ENCODE measurements at regions not wholly inside any gene's neighbourhood (a gene's known extent, or its start where the extent isn't known, plus 50 kb on each side); places are given as distances from the start of the nearest gene placed in this dataset.
A peak's percentile ranks its signal among the peaks of the same experiment; 100 is the strongest.

- TF ChIP-seq, protein P1, sequence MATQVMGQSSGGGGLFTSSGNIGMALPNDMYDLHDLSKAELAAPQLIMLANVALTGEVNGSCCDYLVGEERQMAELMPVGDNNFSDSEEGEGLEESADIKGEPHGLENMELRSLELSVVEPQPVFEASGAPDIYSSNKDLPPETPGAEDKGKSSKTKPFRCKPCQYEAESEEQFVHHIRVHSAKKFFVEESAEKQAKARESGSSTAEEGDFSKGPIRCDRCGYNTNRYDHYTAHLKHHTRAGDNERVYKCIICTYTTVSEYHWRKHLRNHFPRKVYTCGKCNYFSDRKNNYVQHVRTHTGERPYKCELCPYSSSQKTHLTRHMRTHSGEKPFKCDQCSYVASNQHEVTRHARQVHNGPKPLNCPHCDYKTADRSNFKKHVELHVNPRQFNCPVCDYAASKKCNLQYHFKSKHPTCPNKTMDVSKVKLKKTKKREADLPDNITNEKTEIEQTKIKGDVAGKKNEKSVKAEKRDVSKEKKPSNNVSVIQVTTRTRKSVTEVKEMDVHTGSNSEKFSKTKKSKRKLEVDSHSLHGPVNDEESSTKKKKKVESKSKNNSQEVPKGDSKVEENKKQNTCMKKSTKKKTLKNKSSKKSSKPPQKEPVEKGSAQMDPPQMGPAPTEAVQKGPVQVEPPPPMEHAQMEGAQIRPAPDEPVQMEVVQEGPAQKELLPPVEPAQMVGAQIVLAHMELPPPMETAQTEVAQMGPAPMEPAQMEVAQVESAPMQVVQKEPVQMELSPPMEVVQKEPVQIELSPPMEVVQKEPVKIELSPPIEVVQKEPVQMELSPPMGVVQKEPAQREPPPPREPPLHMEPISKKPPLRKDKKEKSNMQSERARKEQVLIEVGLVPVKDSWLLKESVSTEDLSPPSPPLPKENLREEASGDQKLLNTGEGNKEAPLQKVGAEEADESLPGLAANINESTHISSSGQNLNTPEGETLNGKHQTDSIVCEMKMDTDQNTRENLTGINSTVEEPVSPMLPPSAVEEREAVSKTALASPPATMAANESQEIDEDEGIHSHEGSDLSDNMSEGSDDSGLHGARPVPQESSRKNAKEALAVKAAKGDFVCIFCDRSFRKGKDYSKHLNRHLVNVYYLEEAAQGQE (IDR thresholded peaks at IDR 0.05; ENCODE audit: low read depth) = no peak
- no peak for TF ChIP-seq TCF7L2 (IDR thresholded peaks at IDR 0.05; ENCODE audit: borderline replicate concordance, extremely low read depth, insufficient read depth, insufficient read length)
- TF ChIP-seq YY1 (IDR thresholded peaks at IDR 0.05; ENCODE audit: extremely low read depth, insufficient replicate concordance, low read depth, low read length) = no peak
- TF ChIP-seq CBX3 (IDR thresholded peaks at IDR 0.05; ENCODE audit: low read depth) = no peak
- no peak for TF ChIP-seq RAD21 (IDR thresholded peaks at IDR 0.05; ENCODE audit: low read depth)
- no peak for TF ChIP-seq POLR2AphosphoS5 (IDR thresholded peaks at IDR 0.05; ENCODE audit: low read depth, low read length)
- no peak for TF ChIP-seq EGR1 (IDR thresholded peaks at IDR 0.05; ENCODE audit: low read depth)
Observed at GRCh38 chr15:70479056-70479455, 284.3 kb downstream of the UACA start (continued).

- no peak for ATAC-seq
- RAD21 ChIA-PET (ENCODE audit: low non-redundant PET in 1 of 2, low total read pairs in 2 of 2, uncharacterized antibody in 2 of 2, unreplicated experiment in 2 of 2) = no interaction called here
- H3K27ac ChIP-seq (ENCODE audit: low read depth, low read length) = no peak overlapping the region
- TF ChIP-seq, protein P2, sequence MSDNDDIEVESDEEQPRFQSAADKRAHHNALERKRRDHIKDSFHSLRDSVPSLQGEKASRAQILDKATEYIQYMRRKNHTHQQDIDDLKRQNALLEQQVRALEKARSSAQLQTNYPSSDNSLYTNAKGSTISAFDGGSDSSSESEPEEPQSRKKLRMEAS (IDR thresholded peaks at IDR 0.05) = peak; percentile 61; the same call in 1 of the 2 replicates
- no peak for TF ChIP-seq YY1 (IDR thresholded peaks at IDR 0.05; ENCODE audit: extremely low read depth, insufficient replicate concordance, low read depth, low read length)
- H3K9me3 ChIP-seq (ENCODE audit: control insufficient read depth in 1 of 2, insufficient read depth in 1 of 2, low read depth in 1 of 2, low read length in 2 of 2) = no peaks in the 10 kb centered on the region
- no peaks in the 10 kb centered on the region for H3K36me3 ChIP-seq (ENCODE audit: control insufficient read depth in 1 of 2, insufficient read depth in 2 of 2, low read length in 2 of 2)
- H3K9me2 ChIP-seq (ENCODE audit: insufficient read depth) = no peaks in the 10 kb centered on the region
- no peaks in the 10 kb centered on the region for H3K27me3 ChIP-seq (ENCODE audit: insufficient read depth, low read length)
- POLR2A ChIA-PET = no interaction called here
- no peak overlapping the region for H3K4me3 ChIP-seq (replicated peaks in 1 of 2; ENCODE audit: low read depth in 1 of 2, low read length in 2 of 2)
- intact Hi-C loops (cut with micrococcal nuclease) = no loop called here
- H4K20me1 ChIP-seq (ENCODE audit: insufficient read depth) = no peaks in the 10 kb centered on the region
- DNase-seq (ENCODE audit: low read depth, low spot score) = no peak
- H3K4me1 ChIP-seq (ENCODE audit: control insufficient read depth in 1 of 2, insufficient read depth in 2 of 2, low read length in 2 of 2) = peaks cover 26 to 38% of the 10 kb centered on the region in 2 experiments
- no peak overlapping the region for H3K9ac ChIP-seq (ENCODE audit: low read length)
- no peak overlapping the region for H2AFZ ChIP-seq (ENCODE audit: low read depth, low read length, poor library complexity, severe bottlenecking)
- no peak overlapping the region for H3K4me2 ChIP-seq (ENCODE audit: low read length)
- BruUV-seq (replicated peaks) = no TSS peak
- no peaks in the 10 kb centered on the region for H3K79me2 ChIP-seq (ENCODE audit: insufficient read depth, low read length)
- CTCF ChIA-PET = no interaction called here
Observed at GRCh38 chr15:70478251-70478990, 284.9 kb downstream of the UACA start.
